HG03558 (cell line): ENCODE measurements at regions not wholly inside any gene's neighbourhood (a gene's known extent, or its start where the extent isn't known, plus 50 kb on each side); places are given as distances from the start of the nearest gene placed in this dataset.
"Not testable (repeated sequence)": the region's sequence is repeated elsewhere in the genome, so short reads cannot be mapped to it uniquely, and the experiment has no call there.

ENCODE experiments used
- ATAC-seq: cut with Tn5 transposase; IDR thresholded peaks from one replicate; pipeline ENCODE4 v1.9.1; 2021; ENCODE audit warnings: moderate number of reproducible peaks; ENCODE audit not compliant: unreplicated experiment; ENCODE audit errors: extremely low read depth

DNA sequence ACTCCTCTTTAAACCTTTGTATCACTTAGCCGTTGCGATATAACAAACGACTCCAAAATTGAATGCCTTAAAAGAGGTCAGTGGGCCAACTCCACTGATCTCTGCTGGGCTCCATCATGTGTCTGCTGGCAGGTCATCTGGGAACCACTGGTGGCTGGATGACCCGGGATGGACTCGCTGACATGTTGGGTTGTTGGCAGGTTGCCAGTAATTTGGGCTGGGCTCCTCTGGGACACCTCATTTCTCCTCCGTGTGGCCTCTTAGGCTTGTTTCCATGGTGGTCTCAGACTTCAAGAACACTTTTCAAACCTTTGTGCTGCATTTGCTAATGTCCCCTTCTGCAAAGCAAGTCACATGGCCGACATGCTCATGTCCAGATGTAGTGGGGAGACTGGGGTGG lies 139.3 kb upstream of the POU3F1 start:
- no peak for ATAC-seq

DNA sequence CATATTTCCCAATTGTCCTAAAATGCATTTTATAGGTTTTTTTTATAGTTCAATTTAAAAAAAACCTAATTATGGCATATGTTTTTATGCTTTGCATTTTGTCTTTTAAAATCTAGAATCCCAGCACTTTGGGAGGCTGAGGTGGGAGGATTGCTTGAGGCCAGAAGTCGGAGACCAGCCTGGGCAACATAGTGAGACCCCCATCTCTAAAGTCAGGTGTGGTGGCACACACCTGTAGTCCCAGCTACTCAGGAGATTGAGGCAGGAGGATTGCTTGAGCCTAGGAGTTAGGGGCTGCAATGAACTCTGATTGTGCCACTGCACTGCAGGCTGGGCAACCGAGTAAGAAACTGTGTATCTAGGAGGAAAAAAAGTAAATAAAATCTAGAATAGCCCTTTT lies 137.2 kb upstream of the POU3F1 start:
- no peak for ATAC-seq

GRCh38 chr1:38183096-38183495 lies 136.5 kb upstream of the POU3F1 start:
- no peak for ATAC-seq

DNA sequence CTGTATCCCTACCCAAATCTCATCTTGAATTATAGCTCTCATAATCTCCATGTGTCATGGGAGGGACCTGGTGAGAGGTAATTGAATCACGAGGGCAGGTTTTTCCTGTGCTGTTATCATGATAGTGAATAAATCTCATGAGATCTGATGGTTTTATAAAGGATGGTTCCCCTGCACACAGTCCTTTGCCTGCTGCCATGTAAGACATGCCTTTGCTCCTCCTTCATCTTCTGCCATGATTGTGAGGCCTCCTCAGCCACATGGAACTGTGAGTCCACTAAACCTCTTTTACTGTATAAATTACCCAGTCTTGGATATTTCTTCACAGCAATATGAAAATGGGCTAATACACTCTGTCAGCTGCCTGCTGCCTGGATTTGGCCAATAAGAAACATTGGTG lies 133.8 kb upstream of the POU3F1 start:
- ATAC-seq, result not testable (repeated sequence)

DNA sequence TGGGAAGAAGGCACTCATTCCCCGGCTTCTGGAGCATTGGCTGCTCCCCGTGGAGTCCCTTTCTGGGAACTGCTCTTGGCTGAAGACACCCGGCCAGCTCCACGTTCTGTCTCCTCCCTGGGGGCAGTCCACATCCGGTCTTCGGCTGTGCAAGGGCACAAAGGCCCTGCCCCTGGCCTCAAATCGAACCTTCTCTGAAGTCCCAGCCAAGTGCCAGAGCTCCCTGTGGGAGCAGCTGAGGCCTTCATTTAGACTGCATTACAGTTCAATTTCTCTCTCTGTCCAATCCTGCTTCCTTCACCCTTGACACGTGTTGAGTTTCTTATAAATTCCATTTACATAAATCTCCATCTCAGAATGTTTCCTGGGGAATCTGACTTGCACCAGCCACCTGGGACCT lies 132.9 kb upstream of the POU3F1 start:
- ATAC-seq, result no peak

GRCh38 chr1:38178216-38178615 lies 131.6 kb upstream of the POU3F1 start:
- no peak for ATAC-seq

DNA sequence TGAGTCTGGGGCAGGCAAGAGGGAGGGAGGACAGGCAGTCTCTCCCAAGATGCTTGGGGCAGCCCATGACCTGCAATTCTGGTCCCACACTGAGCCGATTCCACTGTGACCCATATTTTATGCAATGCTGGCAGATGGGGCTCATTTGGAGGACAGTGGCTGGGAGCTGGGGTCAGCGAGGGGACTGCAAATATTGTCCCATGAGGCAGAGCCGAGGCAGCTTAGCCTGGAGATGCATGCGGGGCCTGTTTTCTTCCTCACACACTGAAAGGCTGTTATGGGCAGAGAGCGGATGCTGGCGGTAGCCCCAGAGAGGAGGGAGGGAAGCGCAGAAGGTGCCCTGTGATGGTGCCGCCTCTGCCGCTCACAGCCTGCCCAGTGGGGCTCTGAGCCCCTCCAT lies 128.5 kb upstream of the POU3F1 start:
- no peak for ATAC-seq

DNA sequence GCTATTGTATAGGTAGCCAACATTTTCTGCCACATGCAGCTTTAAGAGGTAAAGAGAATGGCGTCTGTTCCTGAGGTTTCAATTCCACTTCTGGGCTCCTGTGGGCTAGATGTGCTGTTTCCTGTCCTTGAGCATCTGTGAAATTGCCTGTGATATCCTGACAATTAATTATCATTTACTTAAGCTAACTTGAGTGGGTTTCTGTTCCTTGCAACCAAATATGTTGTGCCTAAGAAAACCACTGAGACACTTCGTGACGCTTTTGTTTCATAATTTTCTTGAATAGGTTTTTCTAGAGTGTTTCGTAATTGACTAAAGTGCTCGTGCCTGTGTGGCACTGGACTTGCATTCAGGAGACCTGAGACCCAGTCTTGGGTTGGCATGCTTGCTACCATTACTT lies 127.3 kb upstream of the POU3F1 start:
- no peak for ATAC-seq

- no peak for ATAC-seq
Measured at GRCh38 chr1:38173157-38173831, 126.7 kb upstream of the POU3F1 start.

- ATAC-seq, result no peak
Measured at GRCh38 chr1:38169121-38169520, 122.5 kb upstream of the POU3F1 start.

- ATAC-seq, result no peak
Measured at GRCh38 chr1:38168365-38168764, 121.8 kb upstream of the POU3F1 start.

- ATAC-seq, result no peak
Measured at GRCh38 chr1:38166461-38166860, 119.9 kb upstream of the POU3F1 start.

DNA sequence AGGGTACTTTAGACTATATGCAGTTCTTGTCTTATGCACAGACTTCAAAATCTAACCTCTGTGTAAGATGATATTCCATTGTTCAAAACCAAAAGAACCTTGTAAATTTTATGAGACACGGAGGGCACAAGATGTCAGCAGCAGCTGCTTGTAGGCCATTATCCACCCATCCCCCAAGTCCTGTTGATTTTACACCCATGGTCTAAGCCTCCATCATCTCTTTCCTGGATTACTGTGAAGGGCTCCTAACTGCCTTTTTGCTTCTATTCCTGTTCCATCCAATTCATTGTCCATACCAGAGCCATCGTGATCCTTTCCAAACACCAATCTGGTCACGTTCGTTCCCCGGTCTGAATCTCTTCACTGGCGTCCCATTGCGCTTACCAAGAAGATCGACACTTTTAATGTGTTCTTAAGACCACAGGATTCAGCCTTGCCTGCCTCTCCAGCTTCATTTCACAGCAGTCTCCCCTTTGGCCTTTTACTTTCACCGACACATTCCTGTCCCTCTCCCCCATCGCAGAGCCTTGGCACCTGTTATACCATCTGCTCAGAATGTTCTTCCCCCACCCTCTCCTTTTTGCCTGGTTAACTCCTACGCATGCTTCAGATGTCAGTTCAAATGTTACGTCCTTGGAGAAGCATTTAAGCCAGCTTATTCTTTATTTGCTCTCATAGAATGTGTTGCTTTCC lies 107.3 kb upstream of the POU3F1 start:
- no peak for ATAC-seq

DNA sequence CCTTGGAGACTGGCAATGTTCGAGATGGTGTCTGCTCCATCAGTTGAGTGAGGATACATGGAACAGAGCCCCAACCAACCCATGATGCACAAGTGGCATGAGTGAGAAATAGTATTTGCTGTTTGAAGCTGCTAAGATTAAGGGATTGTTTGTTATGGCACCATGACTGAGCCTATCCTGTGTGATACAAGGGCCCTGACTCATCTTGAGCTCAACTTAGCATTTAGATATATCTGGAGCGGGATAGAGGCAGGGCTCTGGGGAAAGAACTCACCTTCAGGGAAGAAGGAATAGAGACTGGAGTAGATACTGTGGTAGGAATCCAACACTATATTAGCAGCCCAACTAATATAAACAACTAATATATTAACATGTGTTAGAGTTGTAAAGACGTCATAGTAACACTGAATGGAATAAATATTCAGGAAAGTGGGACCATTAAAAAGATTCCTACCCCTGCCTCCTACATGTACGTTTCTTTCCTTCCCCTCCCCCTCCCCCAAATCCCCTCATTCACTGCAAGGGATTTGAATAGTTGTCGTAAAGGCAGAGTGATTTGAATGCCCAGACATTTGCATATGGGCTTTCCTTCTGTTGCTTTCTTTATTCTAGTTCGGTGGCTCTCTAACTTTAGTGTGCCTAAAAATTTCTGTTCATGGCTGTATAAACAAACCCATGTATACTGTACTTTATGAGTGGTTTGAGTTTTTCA lies 106.6 kb upstream of the POU3F1 start:
- ATAC-seq, result no peak

DNA sequence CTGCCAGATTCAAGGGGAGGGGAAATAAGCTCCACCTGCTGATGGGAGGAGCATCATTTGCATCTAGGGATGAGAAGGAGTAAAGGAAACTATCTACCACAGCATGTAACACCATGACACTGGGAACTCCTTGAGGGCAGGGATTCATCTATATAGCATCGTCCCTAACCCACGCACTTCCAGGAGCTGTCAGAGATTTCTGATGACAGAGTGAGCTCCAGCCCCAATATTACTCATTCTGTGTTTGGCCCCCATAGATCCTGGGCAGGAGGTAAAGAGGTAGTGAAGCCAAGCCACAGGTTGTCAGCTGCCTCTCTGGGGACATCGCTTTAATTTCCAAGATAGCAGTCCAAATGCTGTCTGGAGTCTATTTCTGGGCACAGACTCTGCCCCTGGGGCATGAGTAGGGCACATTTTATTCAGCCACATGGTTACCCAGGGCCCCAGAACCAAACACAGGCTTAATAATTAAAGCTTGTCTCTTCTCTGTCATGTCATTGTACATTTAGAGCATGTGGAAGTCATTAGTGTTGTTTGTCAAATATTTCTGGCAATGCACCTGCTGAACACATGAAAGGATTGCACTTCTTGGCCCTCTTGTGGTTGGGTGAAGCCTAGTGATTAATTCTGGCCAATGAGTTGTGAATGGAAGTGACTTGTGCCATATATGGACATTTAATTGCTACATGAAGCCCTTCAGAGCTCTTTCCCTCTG lies 105.9 kb upstream of the POU3F1 start:
- ATAC-seq, result no peak

DNA sequence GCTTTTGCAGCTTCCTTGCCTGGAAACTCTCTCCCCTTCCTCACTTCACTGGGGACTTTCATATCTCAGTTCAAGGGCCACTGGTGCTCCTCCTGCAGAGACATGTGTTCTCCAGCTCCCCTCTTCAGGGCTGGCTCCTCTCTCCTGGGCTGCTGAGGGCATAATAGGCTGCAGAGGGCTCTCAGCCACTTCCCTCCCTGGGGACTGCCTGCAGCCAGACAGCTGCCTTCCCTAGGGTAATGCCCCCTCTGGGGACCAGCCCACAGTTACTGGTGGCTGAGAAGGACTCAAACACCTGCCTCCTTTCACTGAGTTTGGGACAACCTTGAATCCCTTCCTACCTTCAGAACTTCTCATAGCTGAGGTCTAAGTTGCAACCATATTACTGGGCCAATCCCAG lies 104.8 kb upstream of the POU3F1 start:
- no peak for ATAC-seq

DNA sequence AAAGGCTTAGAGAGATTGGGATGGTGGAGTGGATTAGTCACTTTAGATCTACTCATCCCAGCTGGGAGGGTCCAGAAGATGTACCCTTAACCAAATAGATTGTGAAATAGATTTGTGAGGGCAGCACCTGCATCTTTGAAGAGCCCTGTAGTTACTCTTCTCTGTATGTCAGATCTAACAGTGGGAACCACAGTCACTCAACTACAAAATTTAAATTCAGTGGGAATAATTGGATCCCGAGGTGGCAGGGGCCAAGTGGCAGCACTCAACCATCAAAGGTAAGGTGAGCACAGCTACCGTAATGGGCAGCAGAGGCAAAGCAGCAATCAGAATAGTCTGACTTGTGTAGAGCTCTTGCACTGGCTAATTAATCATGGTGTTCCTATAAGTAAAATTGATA lies 99.5 kb upstream of the POU3F1 start:
- not testable (repeated sequence) for ATAC-seq

DNA sequence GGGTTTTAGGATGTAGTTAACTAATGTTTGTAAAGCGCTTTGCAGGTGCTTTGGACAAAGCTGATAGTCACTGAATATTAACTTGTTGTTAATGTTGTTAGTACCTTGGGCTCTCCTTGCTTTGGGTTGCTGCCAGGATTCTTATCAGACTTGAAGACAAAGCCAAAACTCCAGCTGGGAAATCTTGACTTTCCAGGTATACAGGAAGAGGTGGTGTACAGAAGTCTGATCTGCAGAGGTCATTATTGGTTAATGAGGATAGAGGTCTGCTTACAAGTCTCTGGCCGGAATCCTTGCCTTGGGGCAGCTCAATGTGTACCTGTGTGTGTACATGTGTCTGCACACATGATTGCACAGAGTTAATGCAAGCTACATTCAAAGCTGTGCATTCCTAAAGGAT lies 96.0 kb upstream of the POU3F1 start:
- ATAC-seq, result no peak

- no peak for ATAC-seq
Measured at GRCh38 chr1:38141483-38141882, 94.9 kb upstream of the POU3F1 start.

- ATAC-seq, result no peak
Measured at GRCh38 chr1:38139738-38140487, 93.3 kb upstream of the POU3F1 start.
